OCI-LY1 (cell line): ENCODE measurements at regions not wholly inside any gene's neighbourhood (a gene's known extent, or its start where the extent isn't known, plus 50 kb on each side); places are given as distances from the start of the nearest gene placed in this dataset.

Source experiments
- H2AFZ ChIP-seq: fragments of 200-600 bp; sonication (generic), shearing (Covaris generic); 2 replicates; pipeline ENCODE4 v1.6.0; 2014; ENCODE audit warnings: antibody characterized with exemption, mild to moderate bottlenecking, low read length
- H3F3A ChIP-seq: fragments of 200-600 bp; sonication (generic), shearing (Covaris generic); 2 replicates; pipeline ENCODE4 v1.6.0; 2014; ENCODE audit warnings: mild to moderate bottlenecking, antibody characterized with exemption, low read length, moderate library complexity; ENCODE audit not compliant: insufficient read depth
- H3K27ac ChIP-seq: fragments of 200-600 bp; sonication (generic); 2 replicates; pipeline ENCODE4 v1.5.1; 2014; ENCODE audit warnings: low read length, mixed run types, mild to moderate bottlenecking, low read depth; ENCODE audit not compliant: poor library complexity, severe bottlenecking
- H3K27me3 ChIP-seq: fragments of 200-600 bp; sonication (generic); 2 replicates; pipeline ENCODE4 v1.6.0; 2014; ENCODE audit warnings: antibody characterized with exemption, mild to moderate bottlenecking, low read length, moderate library complexity; ENCODE audit not compliant: insufficient read depth
- H3K36me3 ChIP-seq: fragments of 200-600 bp; sonication (generic); 2 replicates; pipeline ENCODE4 v1.6.1; 2014; ENCODE audit warnings: mild to moderate bottlenecking, antibody characterized with exemption, low read length, moderate library complexity, mixed read lengths; ENCODE audit not compliant: insufficient read depth
- H3K4me1 ChIP-seq: fragments of 200-600 bp; sonication (generic); 2 replicates; pipeline ENCODE4 v1.5.1; 2014; ENCODE audit warnings: mild to moderate bottlenecking, low read length, moderate library complexity; ENCODE audit not compliant: insufficient read depth, severe bottlenecking
- H3K4me2 ChIP-seq: fragments of 200-600 bp; sonication (generic), shearing (Covaris generic); 2 replicates; pipeline ENCODE4 v1.6.1; 2014; ENCODE audit warnings: low read length
- H3K4me3 ChIP-seq: fragments of 200-600 bp; sonication (generic); 2 replicates; pipeline ENCODE4 v1.5.1; 2014; ENCODE audit warnings: low read length, low read depth, mild to moderate bottlenecking, mixed read lengths; ENCODE audit not compliant: poor library complexity, severe bottlenecking
- H3K79me2 ChIP-seq: fragments of 200-600 bp; shearing (Covaris generic); 2 replicates; pipeline ENCODE4 v1.6.1; 2016; ENCODE audit warnings: mixed run types, low read length, mixed read lengths; ENCODE audit not compliant: insufficient read depth
- H3K9ac ChIP-seq: fragments of 200-600 bp; sonication (generic), shearing (Covaris generic); 2 replicates; pipeline ENCODE4 v1.6.1; 2014; ENCODE audit warnings: mild to moderate bottlenecking, low read length, mixed read lengths
- H3K9me2 ChIP-seq: fragments of 200-600 bp; sonication (generic), shearing (Covaris generic); 2 replicates; pipeline ENCODE4 v1.6.1; 2014; ENCODE audit warnings: low read depth, mild to moderate bottlenecking, low read length, mixed read lengths
- H3K9me3 ChIP-seq: fragments of 200-600 bp; shearing (Covaris generic); 2 replicates; pipeline ENCODE4 v1.6.1; 2014; ENCODE audit warnings: low read length, mixed read lengths
- H4K20me1 ChIP-seq: fragments of 200-600 bp; sonication (generic), shearing (Covaris generic); 2 replicates; pipeline ENCODE4 v1.6.0; 2016; ENCODE audit warnings: mild to moderate bottlenecking, low read length; ENCODE audit not compliant: insufficient read depth
- CTCF ChIP-seq: fragments of 200-600 bp; sonication (generic), shearing (Covaris generic); IDR thresholded peaks from 2 replicates; pipeline ENCODE4 v1.5.1; 2017; ENCODE audit warnings: mild to moderate bottlenecking, antibody characterized with exemption, low read length, moderate library complexity, mixed read lengths
- EZH2 ChIP-seq: fragments of 200-600 bp; sonication (generic), shearing (Covaris generic); IDR thresholded peaks from 2 replicates; pipeline ENCODE4 v1.8.0; 2017; ENCODE audit warnings: borderline replicate concordance, mixed run types, mild to moderate bottlenecking, antibody characterized with exemption, low read length, moderate library complexity, mixed read lengths

- Histone ChIP-seq H3K27ac (no peak overlapping the region), H3K9ac (no peak overlapping the region)
These were observed 1341.5 kb downstream of the BRD1 start for GRCh38 chr22:48486134-48486532.

GRCh38 chr22:48485149-48486133, 1342.2 kb downstream of the BRD1 start:
- Histone ChIP-seq H3K9ac (no peak overlapping the region), H3K27me3 (no peaks in the 10 kb centered on the region), H3F3A (no peaks in the 10 kb centered on the region), H3K4me3 (no peak overlapping the region), H2AFZ (no peak overlapping the region), H3K4me1 (no peaks in the 10 kb centered on the region), H3K27ac (no peak overlapping the region), H4K20me1 (no peaks in the 10 kb centered on the region), H3K79me2 (no peaks in the 10 kb centered on the region), H3K9me3 (no peaks in the 10 kb centered on the region), H3K4me2 (no peak overlapping the region), H3K36me3 (no peaks in the 10 kb centered on the region), H3K9me2 (no peaks in the 10 kb centered on the region)
- TF ChIP-seq CTCF, result no peak
- no peak for TF ChIP-seq EZH2

More at GRCh38 chr22:48486134-48486532, 1341.5 kb downstream of the BRD1 start:
- Histone ChIP-seq H3K9me2 (no peaks in the 10 kb centered on the region), H3K4me2 (no peak overlapping the region), H3K36me3 (no peaks in the 10 kb centered on the region), H3K4me1 (no peaks in the 10 kb centered on the region), H3K79me2 (no peaks in the 10 kb centered on the region), H3K4me3 (no peak overlapping the region), H3F3A (no peaks in the 10 kb centered on the region), H4K20me1 (no peaks in the 10 kb centered on the region), H3K9me3 (no peaks in the 10 kb centered on the region), H2AFZ (no peak overlapping the region), H3K27me3 (no peaks in the 10 kb centered on the region)
- TF ChIP-seq EZH2 (no peak), CTCF (no peak)

- no peaks in the 10 kb centered on the region for H3K79me2 ChIP-seq
- H3K27ac ChIP-seq, result no peak overlapping the region
- no peaks in the 10 kb centered on the region for H3K4me1 ChIP-seq
- H3K9me2 ChIP-seq, result no peaks in the 10 kb centered on the region
- H3K36me3 ChIP-seq, result no peaks in the 10 kb centered on the region
- no peaks in the 10 kb centered on the region for H3K9me3 ChIP-seq
- no peak for TF ChIP-seq CTCF
- no peak for TF ChIP-seq EZH2
- H3K27me3 ChIP-seq, result no peaks in the 10 kb centered on the region
- H3F3A ChIP-seq, result no peaks in the 10 kb centered on the region
- H3K4me2 ChIP-seq, result no peak overlapping the region
- no peaks in the 10 kb centered on the region for H4K20me1 ChIP-seq
- no peak overlapping the region for H3K4me3 ChIP-seq
- no peak overlapping the region for H3K9ac ChIP-seq
- no peak overlapping the region for H2AFZ ChIP-seq
These were observed 1343.7 kb downstream of the BRD1 start for GRCh38 chr22:48483764-48484528.
